ENCODE measurements at regions not wholly inside any gene's neighbourhood (a gene's known extent, or its start where the extent isn't known, plus 50 kb on each side); places are given as distances from the start of the nearest gene placed in this dataset.
"Not testable (repeated sequence)": the region's sequence is repeated elsewhere in the genome, so short reads cannot be mapped to it uniquely, and the experiment has no call there.

GRCh38 chr12:131627151-131628022 lies 83.5 kb upstream of the SFSWAP start:
- not testable (repeated sequence) for H3K9ac ChIP-seq (ENCODE audit: low read depth in 1 of 3, low read length in 3 of 3); H3K4me1 ChIP-seq (ENCODE audit: control insufficient read depth in 3 of 3, insufficient read depth in 3 of 3, low read length in 3 of 3); H3K27ac ChIP-seq (ENCODE audit: low read depth, low read length); H3K4me3 ChIP-seq (ENCODE audit: low read length in 3 of 3); H3K9me3 ChIP-seq (ENCODE audit: control insufficient read depth in 3 of 3, low read length in 3 of 3); H3K36me3 ChIP-seq (ENCODE audit: control insufficient read depth in 3 of 3, insufficient read depth in 3 of 3, low read length in 3 of 3)
- H3K27me3 ChIP-seq (ENCODE audit: control insufficient read depth in 3 of 3, insufficient read depth in 3 of 3, low read length in 3 of 3), result peaks cover 23 to 40% (median 32%) of the 10 kb centered on the region in 3 donors

DNA sequence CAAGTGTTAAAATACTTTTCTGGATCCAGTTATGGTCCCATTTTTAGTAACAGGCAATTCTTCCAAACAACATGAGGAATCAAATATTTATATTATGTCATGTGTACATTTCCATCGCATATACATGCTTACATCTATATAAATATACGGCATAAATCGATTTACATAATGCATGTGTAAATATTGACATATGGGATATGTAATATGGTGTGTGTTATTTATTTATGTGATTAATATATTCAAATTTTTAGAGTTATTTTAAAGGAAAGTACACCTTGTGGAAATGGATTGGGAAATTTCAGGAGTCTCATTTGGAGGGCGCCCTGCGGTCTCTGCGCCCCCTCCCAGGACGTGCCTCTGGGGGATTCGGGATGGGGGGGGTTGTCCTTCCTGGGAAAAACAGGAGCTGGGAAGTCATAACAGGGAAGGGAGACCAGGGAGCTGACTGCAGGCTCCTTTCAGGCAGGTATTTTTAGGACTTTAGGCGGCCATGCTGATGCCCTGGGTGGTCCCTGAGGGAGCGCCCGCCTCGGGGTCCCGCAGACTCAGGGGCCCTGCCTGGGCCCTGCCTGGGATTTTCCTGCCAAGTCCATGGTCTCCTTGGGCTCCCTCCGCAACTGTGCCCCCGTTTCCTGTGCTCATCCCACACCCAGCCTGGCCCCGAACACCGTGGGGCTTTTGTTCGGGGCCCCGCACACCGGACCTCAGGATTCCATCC lies 82.7 kb upstream of the SFSWAP start:
- Histone ChIP-seq H3K36me3 (ENCODE audit: control insufficient read depth in 3 of 3, insufficient read depth in 3 of 3, low read length in 3 of 3) (no peaks in the 10 kb centered on the region), H3K27me3 (ENCODE audit: control insufficient read depth in 3 of 3, insufficient read depth in 3 of 3, low read length in 3 of 3) (peaks cover 23 to 38% (median 32%) of the 10 kb centered on the region in 3 donors), H3K9me3 (ENCODE audit: control insufficient read depth in 3 of 3, low read length in 3 of 3) (no peaks in the 10 kb centered on the region), H3K4me3 (ENCODE audit: low read length in 3 of 3) (no peak overlapping the region), H3K27ac (ENCODE audit: low read depth, low read length) (no peak overlapping the region), H3K9ac (ENCODE audit: low read depth in 1 of 3, low read length in 3 of 3) (no peak overlapping the region), H3K4me1 (ENCODE audit: control insufficient read depth in 3 of 3, insufficient read depth in 3 of 3, low read length in 3 of 3) (peaks cover 0 to 7% (median 2%) of the 10 kb centered on the region in 3 donors)

GRCh38 chr12:131628766-131629448 lies 82.0 kb upstream of the SFSWAP start:
- Histone ChIP-seq H3K4me3 (ENCODE audit: low read length in 3 of 3) (no peak overlapping the region), H3K27ac (ENCODE audit: low read depth, low read length) (no peak overlapping the region), H3K4me1 (ENCODE audit: control insufficient read depth in 3 of 3, insufficient read depth in 3 of 3, low read length in 3 of 3) (peaks cover 0 to 7% (median 2%) of the 10 kb centered on the region in 3 donors)

GRCh38 chr12:131631230-131631629 lies 79.7 kb upstream of the SFSWAP start:
- H3K4me3 ChIP-seq (ENCODE audit: low read length in 3 of 3), result no peak overlapping the region
- no peak overlapping the region for H3K9ac ChIP-seq (ENCODE audit: low read depth in 1 of 3, low read length in 3 of 3)
- no peak overlapping the region for H3K27ac ChIP-seq (ENCODE audit: low read depth, low read length)
- H3K36me3 ChIP-seq (ENCODE audit: control insufficient read depth in 3 of 3, insufficient read depth in 3 of 3, low read length in 3 of 3), result no peaks in the 10 kb centered on the region
- no peaks in the 10 kb centered on the region for H3K9me3 ChIP-seq (ENCODE audit: control insufficient read depth in 3 of 3, low read length in 3 of 3)
- H3K4me1 ChIP-seq (ENCODE audit: control insufficient read depth in 3 of 3, insufficient read depth in 3 of 3, low read length in 3 of 3), result no peaks in the 10 kb centered on the region
- H3K27me3 ChIP-seq (ENCODE audit: control insufficient read depth in 3 of 3, insufficient read depth in 3 of 3, low read length in 3 of 3), result peaks cover 26 to 39% (median 33%) of the 10 kb centered on the region in 3 donors

More at GRCh38 chr12:131628766-131629448, 82.0 kb upstream of the SFSWAP start:
- H3K9me3 ChIP-seq (ENCODE audit: control insufficient read depth in 3 of 3, low read length in 3 of 3), result no peaks in the 10 kb centered on the region
- no peaks in the 10 kb centered on the region for H3K36me3 ChIP-seq (ENCODE audit: control insufficient read depth in 3 of 3, insufficient read depth in 3 of 3, low read length in 3 of 3)
- H3K9ac ChIP-seq (ENCODE audit: low read depth in 1 of 3, low read length in 3 of 3), result no peak overlapping the region
- H3K27me3 ChIP-seq (ENCODE audit: control insufficient read depth in 3 of 3, insufficient read depth in 3 of 3, low read length in 3 of 3), result peaks cover 18 to 32% (median 32%) of the 10 kb centered on the region in 3 donors

- H3K36me3 ChIP-seq (ENCODE audit: control insufficient read depth in 3 of 3, insufficient read depth in 3 of 3, low read length in 3 of 3); H3K9ac ChIP-seq (ENCODE audit: low read depth in 1 of 3, low read length in 3 of 3); H3K9me3 ChIP-seq (ENCODE audit: control insufficient read depth in 3 of 3, low read length in 3 of 3); H3K4me3 ChIP-seq (ENCODE audit: low read length in 3 of 3); H3K4me1 ChIP-seq (ENCODE audit: control insufficient read depth in 3 of 3, insufficient read depth in 3 of 3, low read length in 3 of 3); H3K27ac ChIP-seq (ENCODE audit: low read depth, low read length): not testable (repeated sequence)
- peaks cover 31 to 43% (median 33%) of the 10 kb centered on the region in 3 donors for H3K27me3 ChIP-seq (ENCODE audit: control insufficient read depth in 3 of 3, insufficient read depth in 3 of 3, low read length in 3 of 3)
Observed at GRCh38 chr12:131631889-131632651, 78.8 kb upstream of the SFSWAP start.

DNA sequence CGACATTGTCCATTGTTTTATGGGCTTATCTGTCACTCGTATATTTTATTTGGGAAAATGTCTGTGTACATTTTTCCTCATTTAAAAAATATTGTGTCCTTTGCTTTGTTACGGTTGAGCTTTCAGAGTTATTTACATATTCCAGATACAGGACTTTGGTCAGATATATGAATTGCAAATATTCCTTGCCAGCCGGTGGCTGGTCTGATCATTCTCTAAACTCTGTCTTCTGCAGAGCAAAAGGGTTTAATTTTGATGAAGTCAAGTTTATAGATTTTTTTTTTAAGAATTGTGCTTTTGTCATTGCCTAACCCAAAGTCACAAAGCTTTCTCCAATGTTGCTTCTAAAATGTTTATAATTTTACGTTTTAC lies 78.3 kb upstream of the SFSWAP start:
- not testable (repeated sequence) for H3K9me3 ChIP-seq (ENCODE audit: control insufficient read depth in 3 of 3, low read length in 3 of 3); H3K36me3 ChIP-seq (ENCODE audit: control insufficient read depth in 3 of 3, insufficient read depth in 3 of 3, low read length in 3 of 3); H3K4me3 ChIP-seq (ENCODE audit: low read length in 3 of 3); H3K4me1 ChIP-seq (ENCODE audit: control insufficient read depth in 3 of 3, insufficient read depth in 3 of 3, low read length in 3 of 3); H3K27ac ChIP-seq (ENCODE audit: low read depth, low read length); H3K9ac ChIP-seq (ENCODE audit: low read depth in 1 of 3, low read length in 3 of 3)
- peaks cover 32 to 43% (median 36%) of the 10 kb centered on the region in 3 donors for H3K27me3 ChIP-seq (ENCODE audit: control insufficient read depth in 3 of 3, insufficient read depth in 3 of 3, low read length in 3 of 3)

DNA sequence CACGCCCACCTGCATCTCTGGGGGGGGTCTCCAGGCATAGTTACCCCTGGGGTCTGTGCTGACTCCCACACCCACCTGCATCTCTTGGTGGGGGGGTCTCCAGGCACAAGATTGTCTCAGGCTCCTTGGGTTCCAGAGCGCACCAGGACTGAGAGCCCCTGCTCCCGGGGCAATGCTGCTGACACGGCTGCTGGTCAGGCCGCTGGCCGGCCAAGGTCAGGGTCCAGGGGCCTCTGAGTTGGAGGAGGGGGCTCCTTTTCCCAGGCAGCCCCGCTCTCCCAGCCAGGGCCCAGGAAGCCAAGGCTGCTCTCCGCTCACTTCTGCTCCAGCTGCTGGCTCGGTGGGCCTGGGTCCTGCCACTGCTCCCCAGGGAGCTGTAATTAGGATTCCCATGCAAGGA lies 77.3 kb upstream of the SFSWAP start:
- not testable (repeated sequence) for H3K36me3 ChIP-seq (ENCODE audit: control insufficient read depth in 3 of 3, insufficient read depth in 3 of 3, low read length in 3 of 3); H3K4me3 ChIP-seq (ENCODE audit: low read length in 3 of 3); H3K4me1 ChIP-seq (ENCODE audit: control insufficient read depth in 3 of 3, insufficient read depth in 3 of 3, low read length in 3 of 3); H3K27ac ChIP-seq (ENCODE audit: low read depth, low read length); H3K9me3 ChIP-seq (ENCODE audit: control insufficient read depth in 3 of 3, low read length in 3 of 3); H3K9ac ChIP-seq (ENCODE audit: low read depth in 1 of 3, low read length in 3 of 3)
- H3K27me3 ChIP-seq (ENCODE audit: control insufficient read depth in 3 of 3, insufficient read depth in 3 of 3, low read length in 3 of 3), result peaks cover 25 to 39% (median 33%) of the 10 kb centered on the region in 3 donors

GRCh38 chr12:131634037-131634436 lies 76.9 kb upstream of the SFSWAP start:
- H3K4me3 ChIP-seq (ENCODE audit: low read length in 3 of 3), result no peak overlapping the region
- H3K27me3 ChIP-seq (ENCODE audit: control insufficient read depth in 3 of 3, insufficient read depth in 3 of 3, low read length in 3 of 3), result peaks cover 21 to 36% (median 33%) of the 10 kb centered on the region in 3 donors

GRCh38 chr12:131635012-131635411 lies 75.9 kb upstream of the SFSWAP start:
- H3K27me3 ChIP-seq (ENCODE audit: control insufficient read depth in 3 of 3, insufficient read depth in 3 of 3, low read length in 3 of 3), result peaks cover 16 to 37% (median 37%) of the 10 kb centered on the region in 3 donors
- H3K27ac ChIP-seq (ENCODE audit: low read depth, low read length); H3K4me3 ChIP-seq (ENCODE audit: low read length in 3 of 3); H3K36me3 ChIP-seq (ENCODE audit: control insufficient read depth in 3 of 3, insufficient read depth in 3 of 3, low read length in 3 of 3); H3K9me3 ChIP-seq (ENCODE audit: control insufficient read depth in 3 of 3, low read length in 3 of 3); H3K9ac ChIP-seq (ENCODE audit: low read depth in 1 of 3, low read length in 3 of 3); H3K4me1 ChIP-seq (ENCODE audit: control insufficient read depth in 3 of 3, insufficient read depth in 3 of 3, low read length in 3 of 3): not testable (repeated sequence)

More at GRCh38 chr12:131634037-131634436, 76.9 kb upstream of the SFSWAP start:
- Histone ChIP-seq H3K36me3 (ENCODE audit: control insufficient read depth in 3 of 3, insufficient read depth in 3 of 3, low read length in 3 of 3) (no peaks in the 10 kb centered on the region), H3K4me1 (ENCODE audit: control insufficient read depth in 3 of 3, insufficient read depth in 3 of 3, low read length in 3 of 3) (no peaks in the 10 kb centered on the region), H3K9ac (ENCODE audit: low read depth in 1 of 3, low read length in 3 of 3) (no peak overlapping the region), H3K9me3 (ENCODE audit: control insufficient read depth in 3 of 3, low read length in 3 of 3) (no peaks in the 10 kb centered on the region), H3K27ac (ENCODE audit: low read depth, low read length) (no peak overlapping the region)

Data from skeletal muscle tissue (tissue), 3 donors.